ENCODE measurements at regions not wholly inside any gene's neighbourhood (a gene's known extent, or its start where the extent isn't known, plus 50 kb on each side); places are given as distances from the start of the nearest gene placed in this dataset.

DNA sequence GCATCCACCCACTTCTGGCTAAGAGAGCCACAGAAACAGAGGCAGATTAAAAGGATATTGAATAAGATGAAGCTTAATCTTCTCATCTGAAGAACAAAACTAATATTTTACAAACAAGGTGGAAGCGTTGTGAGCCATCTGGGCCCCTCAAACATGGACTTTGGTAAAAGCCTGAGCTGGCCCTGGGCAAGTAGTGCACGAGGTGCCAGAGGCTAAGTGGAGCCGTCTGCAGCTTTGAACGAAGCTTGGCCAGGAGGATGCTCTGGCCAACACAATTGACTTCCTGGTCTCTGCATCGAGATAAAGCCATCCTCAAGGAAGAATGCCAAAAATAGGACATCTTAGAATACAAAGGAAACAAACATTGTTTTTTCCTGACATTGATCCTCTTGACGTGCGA is 53.2 kb upstream of the PLEKHG1 start (continued):
- TF ChIP-seq, protein P1, sequence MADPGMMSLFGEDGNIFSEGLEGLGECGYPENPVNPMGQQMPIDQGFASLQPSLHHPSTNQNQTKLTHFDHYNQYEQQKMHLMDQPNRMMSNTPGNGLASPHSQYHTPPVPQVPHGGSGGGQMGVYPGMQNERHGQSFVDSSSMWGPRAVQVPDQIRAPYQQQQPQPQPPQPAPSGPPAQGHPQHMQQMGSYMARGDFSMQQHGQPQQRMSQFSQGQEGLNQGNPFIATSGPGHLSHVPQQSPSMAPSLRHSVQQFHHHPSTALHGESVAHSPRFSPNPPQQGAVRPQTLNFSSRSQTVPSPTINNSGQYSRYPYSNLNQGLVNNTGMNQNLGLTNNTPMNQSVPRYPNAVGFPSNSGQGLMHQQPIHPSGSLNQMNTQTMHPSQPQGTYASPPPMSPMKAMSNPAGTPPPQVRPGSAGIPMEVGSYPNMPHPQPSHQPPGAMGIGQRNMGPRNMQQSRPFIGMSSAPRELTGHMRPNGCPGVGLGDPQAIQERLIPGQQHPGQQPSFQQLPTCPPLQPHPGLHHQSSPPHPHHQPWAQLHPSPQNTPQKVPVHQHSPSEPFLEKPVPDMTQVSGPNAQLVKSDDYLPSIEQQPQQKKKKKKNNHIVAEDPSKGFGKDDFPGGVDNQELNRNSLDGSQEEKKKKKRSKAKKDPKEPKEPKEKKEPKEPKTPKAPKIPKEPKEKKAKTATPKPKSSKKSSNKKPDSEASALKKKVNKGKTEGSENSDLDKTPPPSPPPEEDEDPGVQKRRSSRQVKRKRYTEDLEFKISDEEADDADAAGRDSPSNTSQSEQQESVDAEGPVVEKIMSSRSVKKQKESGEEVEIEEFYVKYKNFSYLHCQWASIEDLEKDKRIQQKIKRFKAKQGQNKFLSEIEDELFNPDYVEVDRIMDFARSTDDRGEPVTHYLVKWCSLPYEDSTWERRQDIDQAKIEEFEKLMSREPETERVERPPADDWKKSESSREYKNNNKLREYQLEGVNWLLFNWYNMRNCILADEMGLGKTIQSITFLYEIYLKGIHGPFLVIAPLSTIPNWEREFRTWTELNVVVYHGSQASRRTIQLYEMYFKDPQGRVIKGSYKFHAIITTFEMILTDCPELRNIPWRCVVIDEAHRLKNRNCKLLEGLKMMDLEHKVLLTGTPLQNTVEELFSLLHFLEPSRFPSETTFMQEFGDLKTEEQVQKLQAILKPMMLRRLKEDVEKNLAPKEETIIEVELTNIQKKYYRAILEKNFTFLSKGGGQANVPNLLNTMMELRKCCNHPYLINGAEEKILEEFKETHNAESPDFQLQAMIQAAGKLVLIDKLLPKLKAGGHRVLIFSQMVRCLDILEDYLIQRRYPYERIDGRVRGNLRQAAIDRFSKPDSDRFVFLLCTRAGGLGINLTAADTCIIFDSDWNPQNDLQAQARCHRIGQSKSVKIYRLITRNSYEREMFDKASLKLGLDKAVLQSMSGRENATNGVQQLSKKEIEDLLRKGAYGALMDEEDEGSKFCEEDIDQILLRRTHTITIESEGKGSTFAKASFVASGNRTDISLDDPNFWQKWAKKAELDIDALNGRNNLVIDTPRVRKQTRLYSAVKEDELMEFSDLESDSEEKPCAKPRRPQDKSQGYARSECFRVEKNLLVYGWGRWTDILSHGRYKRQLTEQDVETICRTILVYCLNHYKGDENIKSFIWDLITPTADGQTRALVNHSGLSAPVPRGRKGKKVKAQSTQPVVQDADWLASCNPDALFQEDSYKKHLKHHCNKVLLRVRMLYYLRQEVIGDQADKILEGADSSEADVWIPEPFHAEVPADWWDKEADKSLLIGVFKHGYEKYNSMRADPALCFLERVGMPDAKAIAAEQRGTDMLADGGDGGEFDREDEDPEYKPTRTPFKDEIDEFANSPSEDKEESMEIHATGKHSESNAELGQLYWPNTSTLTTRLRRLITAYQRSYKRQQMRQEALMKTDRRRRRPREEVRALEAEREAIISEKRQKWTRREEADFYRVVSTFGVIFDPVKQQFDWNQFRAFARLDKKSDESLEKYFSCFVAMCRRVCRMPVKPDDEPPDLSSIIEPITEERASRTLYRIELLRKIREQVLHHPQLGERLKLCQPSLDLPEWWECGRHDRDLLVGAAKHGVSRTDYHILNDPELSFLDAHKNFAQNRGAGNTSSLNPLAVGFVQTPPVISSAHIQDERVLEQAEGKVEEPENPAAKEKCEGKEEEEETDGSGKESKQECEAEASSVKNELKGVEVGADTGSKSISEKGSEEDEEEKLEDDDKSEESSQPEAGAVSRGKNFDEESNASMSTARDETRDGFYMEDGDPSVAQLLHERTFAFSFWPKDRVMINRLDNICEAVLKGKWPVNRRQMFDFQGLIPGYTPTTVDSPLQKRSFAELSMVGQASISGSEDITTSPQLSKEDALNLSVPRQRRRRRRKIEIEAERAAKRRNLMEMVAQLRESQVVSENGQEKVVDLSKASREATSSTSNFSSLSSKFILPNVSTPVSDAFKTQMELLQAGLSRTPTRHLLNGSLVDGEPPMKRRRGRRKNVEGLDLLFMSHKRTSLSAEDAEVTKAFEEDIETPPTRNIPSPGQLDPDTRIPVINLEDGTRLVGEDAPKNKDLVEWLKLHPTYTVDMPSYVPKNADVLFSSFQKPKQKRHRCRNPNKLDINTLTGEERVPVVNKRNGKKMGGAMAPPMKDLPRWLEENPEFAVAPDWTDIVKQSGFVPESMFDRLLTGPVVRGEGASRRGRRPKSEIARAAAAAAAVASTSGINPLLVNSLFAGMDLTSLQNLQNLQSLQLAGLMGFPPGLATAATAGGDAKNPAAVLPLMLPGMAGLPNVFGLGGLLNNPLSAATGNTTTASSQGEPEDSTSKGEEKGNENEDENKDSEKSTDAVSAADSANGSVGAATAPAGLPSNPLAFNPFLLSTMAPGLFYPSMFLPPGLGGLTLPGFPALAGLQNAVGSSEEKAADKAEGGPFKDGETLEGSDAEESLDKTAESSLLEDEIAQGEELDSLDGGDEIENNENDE (IDR thresholded peaks at IDR 0.05; ENCODE audit: insufficient replicate concordance, low read length): no peak
- no peak for TF ChIP-seq KDM4A (IDR thresholded peaks at IDR 0.05; ENCODE audit: low read depth, low read length, severe bottlenecking)

All from H1 (cell line).